ENCODE measurements at regions not wholly inside any gene's neighbourhood (a gene's known extent, or its start where the extent isn't known, plus 50 kb on each side); places are given as distances from the start of the nearest gene placed in this dataset.
A peak's percentile ranks its signal among the peaks of the same experiment; 100 is the strongest.

DNA sequence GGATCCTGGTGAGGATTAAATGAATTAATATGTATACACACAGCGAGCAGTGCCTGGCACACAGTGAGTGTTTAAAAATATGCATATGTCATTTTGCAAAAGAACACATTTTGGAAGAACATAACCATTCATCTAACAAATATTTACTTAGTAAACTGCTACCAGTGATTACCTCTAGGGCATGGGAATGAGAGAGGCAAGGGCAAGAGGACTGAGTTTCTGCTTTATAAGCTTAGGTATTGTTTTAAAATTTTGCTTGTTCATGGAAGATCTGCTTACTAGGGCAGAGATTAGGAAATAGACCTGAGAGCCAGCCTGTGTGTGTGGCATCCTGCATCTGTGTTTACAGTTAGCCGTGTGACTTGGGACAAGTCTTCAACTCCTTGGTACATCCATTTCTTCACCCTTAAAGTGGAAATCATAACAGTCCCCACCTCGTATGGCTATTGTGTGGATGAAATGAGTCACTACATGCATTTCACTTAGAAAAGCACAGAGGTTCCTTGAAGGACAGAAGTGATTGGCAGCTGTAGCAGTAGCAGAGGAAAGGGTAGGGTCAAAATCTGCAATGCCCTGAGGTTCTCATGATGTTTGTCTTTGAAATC is 198.5 kb upstream of the FMN2 start:
- no peak for DNase-seq

- no peak for DNase-seq
Observed at GRCh38 chr1:239896569-239896968, 195.1 kb upstream of the FMN2 start.

- DNase-seq, result no peak
Observed at GRCh38 chr1:239896980-239897379, 194.7 kb upstream of the FMN2 start.

- no peak for DNase-seq
Observed at GRCh38 chr1:239897458-239897857, 194.2 kb upstream of the FMN2 start.

DNA sequence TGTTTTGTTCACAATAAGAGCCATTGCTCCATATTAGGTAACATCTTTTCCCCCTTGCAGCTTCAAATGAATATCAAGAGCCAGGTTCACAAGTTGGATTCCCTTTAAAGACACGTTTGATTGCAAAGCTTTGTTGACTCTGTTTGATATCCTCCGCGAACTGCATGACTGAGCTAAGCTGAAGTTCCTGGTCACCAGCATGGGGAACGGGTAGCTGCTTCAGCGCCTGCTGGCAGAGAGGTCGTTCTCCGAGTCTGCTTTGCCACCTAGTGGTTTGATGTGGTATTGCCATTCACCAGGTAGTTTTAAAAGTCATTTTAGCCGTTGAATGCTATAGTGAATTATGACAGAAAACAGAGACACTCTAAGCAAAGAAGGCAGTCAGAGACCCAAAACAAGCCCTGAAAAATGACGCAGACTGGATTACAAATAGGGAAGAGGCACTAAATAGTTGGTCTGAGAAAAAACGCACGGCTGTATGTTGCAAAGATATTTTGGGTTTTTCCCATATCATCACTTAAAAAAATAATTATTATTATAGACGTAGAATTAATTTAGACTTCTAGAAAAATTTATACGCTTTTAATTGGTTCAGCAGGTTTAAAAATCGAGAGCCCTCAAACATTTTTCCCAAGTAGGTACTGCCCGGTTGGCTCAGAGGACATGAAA is 193.5 kb upstream of the FMN2 start:
- peak; percentile 76 for DNase-seq

DNA sequence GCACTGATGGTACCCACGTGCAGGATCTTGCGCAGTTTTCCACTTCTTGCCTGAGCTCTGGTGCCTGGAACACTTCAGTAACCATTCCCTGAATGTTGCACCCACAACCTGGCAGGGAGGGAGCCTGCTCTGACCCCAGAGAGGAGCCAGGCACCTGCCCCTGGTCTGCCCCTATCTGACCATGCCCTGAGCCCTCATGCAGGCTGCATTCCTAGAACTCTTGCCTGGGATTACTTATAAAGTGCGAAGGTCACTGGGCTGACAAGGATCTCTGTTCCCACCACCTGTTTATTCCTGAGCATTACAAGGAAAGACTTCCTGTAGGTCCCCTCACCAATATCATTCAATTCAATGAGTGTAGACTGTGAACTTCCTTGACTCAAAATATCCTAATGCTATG is 191.9 kb upstream of the FMN2 start:
- no peak for DNase-seq

- no peak for DNase-seq
Observed at GRCh38 chr1:239906394-239906793, 185.3 kb upstream of the FMN2 start.

DNA sequence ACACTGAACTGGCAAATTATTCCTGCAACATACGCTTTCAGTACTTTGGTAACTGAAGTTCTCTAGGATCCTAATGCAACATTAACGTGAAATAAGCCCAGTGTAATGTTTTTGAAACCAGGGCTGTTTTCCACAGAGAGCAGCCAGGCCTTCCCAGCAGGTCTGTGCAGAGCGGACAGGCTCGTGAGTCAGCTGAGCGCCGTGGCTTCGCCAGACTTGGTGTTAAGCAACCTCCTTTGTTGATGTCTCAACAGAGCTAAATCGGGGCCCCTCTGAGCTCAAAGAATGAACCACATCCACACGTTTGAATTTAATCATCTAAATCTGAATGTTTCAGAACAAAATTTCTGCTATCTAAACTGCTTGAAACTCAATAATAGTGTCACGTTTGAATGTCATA is 181.8 kb upstream of the FMN2 start:
- no peak for DNase-seq

DNA sequence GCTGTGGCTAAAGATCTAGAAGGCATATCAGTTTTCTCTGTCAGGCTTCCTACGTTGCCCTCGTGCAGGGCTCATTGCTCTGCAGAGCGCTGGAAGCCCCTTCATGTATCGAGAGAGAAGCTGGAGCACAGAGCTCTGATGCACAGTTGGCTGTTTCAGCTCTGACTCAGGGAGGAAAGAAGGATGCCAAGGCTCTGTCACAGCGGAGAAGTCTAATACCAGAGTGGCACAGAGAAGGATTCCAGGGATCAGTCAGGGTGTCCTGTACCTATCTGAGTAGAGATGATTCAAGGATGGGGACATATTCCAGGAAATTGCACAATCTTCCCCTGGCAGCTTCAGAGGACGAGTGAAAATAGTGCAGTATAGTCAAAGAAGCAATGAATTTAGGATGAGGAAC is 179.2 kb upstream of the FMN2 start:
- no peak for DNase-seq

GRCh38 chr1:239913141-239913585 is 178.5 kb upstream of the FMN2 start:
- DNase-seq, result no peak

- no peak for DNase-seq
Observed at GRCh38 chr1:239914751-239915231, 176.9 kb upstream of the FMN2 start.

DNA sequence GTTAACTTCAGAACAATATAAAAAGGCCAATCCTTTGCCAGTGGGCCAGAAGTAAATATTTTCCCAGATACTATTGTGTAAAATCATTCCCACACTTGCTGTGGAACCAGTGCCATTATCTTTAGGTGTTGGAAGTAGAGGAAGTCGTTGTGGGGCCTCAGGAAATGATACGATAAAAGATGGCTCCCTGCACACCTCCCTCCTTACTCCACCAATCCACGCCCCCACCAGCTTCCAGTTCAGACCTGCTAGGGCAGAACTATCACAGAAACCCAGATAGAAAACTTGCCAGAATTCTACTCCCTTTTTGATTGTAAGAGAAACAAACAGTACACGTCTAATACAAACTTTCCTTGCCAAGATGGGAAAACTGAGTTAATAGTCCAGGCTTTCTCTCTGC is 173.0 kb upstream of the FMN2 start:
- DNase-seq, result no peak

GRCh38 chr1:239920214-239920613 is 171.5 kb upstream of the FMN2 start:
- no peak for DNase-seq

GRCh38 chr1:239922778-239923522 is 168.7 kb upstream of the FMN2 start:
- no peak for DNase-seq

GRCh38 chr1:239924741-239925350 is 166.8 kb upstream of the FMN2 start:
- DNase-seq, result no peak

- no peak for DNase-seq
Observed at GRCh38 chr1:239926184-239926583, 165.5 kb upstream of the FMN2 start.

DNA sequence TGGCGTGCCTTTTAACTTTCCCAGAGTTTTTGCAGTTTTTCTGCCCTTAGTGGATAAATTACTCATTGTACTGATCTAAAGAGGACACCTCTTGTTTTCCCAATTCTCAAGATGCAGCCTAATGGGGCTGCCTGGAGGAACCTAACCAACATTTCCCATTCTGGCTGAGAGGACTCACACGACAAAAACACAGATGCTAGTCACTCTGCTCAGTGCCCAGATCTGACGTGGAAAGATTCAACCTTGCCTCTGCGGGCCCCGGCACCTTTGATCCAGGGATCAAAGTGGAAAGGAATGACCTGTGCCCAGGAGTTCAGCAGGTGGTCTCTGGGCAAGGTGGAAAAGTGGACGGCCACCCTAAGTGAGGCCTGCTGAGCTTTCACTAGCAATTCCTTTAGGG is 162.4 kb upstream of the FMN2 start:
- DNase-seq, result no peak

- DNase-seq, result no peak
Observed at GRCh38 chr1:239930686-239931262, 160.9 kb upstream of the FMN2 start.

GRCh38 chr1:239931341-239931740 is 160.3 kb upstream of the FMN2 start:
- no peak for DNase-seq

GRCh38 chr1:239939602-239940001 is 152.1 kb upstream of the FMN2 start:
- no peak for DNase-seq

GRCh38 chr1:239943761-239944160 is 147.9 kb upstream of the FMN2 start:
- no peak for DNase-seq

DNA sequence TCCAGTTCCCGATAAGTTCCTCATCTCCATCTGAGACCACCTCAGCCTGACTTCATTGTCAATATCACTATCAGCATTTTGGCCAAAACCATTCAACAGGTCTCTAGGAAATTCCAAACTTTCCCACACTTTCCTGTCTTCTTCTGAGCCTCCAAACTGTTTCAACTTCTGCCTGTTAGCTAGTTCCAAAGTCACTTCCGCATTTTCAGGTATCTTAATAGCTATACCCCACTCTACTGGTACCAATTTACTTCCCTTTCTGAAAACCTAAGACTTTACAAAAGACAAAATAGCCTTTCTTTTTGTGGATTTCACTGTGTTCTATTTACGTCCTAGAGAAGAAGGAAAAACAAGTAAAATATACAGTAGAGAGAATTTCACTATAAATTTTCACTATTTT is 147.0 kb upstream of the FMN2 start:
- no peak for DNase-seq

- DNase-seq, result no peak
Observed at GRCh38 chr1:239947801-239948200, 143.9 kb upstream of the FMN2 start.
